Right renal pelvis (tissue), 4 donors: ENCODE measurements at regions not wholly inside any gene's neighbourhood (a gene's known extent, or its start where the extent isn't known, plus 50 kb on each side); places are given as distances from the start of the nearest gene placed in this dataset.

Experiments
- DNase-seq, 4 donors: peaks; one replicate each; pipeline ENCODE4 v3.0.0-alpha.2; 2013; ENCODE audit warnings: low read depth in 4 of 4, low spot score in 3 of 4, missing footprints in 1 of 4

DNA sequence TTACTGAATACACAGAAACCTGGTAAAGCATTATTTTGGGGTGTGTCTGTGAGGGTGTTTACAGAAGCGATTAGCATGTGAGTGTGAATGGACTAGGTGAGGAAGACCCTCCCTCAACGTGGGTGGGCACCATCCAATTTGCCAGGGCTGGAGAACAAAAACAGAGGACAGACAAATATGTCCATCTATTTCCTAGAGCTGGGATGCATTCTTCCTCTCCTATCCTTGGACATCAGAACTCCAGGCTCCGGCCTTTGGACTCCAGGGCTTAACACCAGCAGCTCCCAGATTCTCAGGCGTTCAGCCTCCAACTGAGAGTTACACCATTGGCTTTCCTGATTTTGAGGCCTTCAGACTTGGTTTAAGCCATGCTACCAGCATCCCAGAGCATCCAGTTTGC, 65.8 kb upstream of the CHD1 start:
- DNase-seq = no peak

DNA sequence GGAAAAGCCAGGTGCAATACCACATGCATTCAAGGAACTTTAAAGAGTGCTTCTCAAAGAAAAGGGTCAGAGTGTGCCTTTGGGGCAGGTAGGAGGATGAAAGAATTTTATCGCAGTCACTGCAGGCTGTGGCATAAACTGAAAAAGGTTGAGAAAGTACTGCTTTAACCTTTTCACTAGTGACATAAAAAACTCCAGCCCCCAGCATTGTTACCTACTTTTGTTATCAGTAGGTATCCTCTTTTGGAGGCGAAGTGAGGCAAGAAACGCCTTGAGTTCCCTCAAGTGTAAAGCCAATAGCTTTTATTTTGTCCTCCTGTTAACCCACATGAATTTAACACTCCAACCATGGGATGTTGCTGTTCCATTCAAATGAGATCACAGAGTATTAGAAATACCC, 64.7 kb upstream of the CHD1 start:
- DNase-seq = no peak

DNA sequence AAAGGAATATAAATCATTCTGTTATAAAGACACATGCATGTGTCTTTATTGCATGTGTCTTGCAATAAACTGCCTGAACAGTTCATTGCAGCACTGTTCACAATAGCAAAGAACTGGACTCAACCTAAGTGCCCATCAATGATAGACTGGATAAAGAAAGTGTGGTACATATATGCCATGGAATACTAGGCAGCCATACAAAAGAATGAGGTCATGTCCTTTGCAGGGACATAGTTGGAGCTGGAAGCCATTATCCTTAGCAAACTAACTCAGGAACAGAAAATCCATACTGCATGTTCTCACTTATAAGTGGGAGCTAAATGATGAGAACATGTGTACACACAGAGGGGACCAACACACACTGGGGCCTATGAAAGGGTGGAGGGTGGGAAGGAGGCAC, 63.7 kb upstream of the CHD1 start:
- no peak for DNase-seq

DNA sequence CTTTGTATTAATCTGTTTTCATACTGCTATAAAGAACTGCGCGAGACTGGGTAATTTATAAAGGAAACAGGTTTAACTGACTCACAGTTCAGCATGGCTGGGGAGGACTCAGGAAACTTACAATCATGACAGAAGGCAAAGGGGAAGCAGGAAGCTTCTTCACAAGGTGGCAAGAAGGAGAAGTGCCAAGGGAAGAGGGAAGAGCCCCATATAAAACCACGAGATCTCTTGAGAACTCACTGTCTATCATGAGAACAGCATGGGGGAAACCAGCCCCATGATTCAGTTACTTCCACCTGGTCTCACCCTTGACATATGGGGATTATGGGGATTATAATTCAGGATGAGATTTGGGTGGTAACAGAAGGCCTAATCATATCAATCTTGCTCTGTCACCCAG, 60.9 kb upstream of the CHD1 start:
- no peak for DNase-seq

DNA sequence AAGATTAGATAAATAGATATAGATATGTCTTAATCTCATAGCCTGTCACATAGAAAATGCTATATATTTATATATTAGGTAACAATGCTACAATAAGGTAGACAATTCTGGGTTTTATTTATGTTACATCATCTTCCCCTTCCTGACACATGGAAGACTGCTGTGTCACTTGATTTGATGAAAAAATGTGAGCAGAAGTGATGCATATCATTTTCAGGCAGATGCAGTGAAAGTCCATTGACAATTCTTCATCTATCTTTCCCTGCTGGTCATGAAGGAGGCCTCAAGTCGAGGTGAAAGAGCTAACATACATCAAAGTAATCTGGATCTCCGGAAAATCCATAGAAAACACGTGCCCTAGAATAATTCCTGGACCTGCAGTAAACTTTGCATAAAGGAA, 57.8 kb upstream of the CHD1 start:
- no peak for DNase-seq

DNA sequence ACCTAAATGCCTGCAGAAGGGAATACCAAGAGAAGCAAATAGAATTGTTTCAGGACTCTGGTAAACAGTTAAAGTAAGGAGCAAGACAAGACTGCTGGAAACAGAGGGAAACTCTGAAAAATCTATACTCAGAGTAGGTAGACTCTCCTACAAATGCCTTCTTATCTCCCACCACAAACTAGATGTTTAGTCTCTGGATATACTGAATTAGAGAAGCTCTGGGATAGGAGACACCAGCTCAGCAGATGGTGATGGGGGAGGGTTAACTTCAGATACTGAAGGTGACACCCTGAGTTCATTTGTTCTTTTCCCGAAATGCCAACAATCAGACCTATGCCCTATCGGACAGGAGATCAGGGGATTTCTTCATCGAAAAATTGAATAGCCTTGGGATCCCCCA, 54.1 kb upstream of the CHD1 start:
- no peak for DNase-seq
